ENCODE measurements at regions not wholly inside any gene's neighbourhood (a gene's known extent, or its start where the extent isn't known, plus 50 kb on each side); places are given as distances from the start of the nearest gene placed in this dataset.

DNA sequence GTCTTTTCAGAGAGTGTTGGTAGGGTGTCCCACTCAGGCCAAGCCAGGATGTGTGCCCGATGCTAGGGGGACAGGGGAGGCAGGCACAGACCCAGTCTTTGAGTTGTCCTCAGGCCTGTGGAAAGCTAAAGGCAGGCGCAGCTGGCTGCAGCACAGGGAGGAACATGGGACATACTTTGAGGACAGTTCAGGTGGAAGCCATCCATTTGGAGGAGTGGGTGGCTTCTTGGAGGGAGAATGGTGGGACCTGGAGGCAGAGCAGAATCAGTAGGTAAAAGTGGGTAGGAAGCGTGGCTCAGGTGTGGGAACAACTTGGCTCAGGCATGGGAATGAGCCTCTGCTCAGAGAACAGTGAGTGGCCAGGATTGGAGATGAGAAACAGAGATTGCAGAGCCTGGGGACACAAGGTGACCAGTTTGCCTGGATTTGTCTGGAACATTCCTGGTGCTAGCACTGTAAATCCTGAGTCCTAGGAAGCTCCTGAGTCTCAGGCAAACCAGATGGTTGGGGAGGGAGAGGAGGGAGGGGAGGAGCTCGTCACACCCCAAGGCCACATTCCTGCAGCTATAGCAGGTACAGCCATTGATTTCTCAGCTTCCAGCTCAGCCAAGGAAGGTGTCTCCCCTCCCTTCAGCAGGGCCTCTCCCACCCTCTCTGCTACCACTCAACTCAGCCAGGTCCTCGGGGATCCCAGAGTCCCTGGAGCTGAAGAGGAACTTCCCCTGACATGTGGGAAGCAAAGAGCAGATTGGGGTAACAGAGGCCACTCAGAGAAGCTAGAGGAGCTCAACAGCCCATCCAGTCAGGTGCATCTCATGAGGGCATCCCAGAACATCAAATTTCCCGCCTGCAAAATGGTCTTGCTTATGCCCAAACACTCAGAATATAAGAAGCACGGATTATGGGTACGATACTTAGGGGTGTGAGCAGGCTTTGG lies 65.2 kb upstream of the TINAGL1 start:
- no peak for TF ChIP-seq EP300 (IDR thresholded peaks at IDR 0.05; ENCODE audit: borderline replicate concordance in 1 of 2, low read depth in 1 of 2, low read length in 1 of 2)
- TF ChIP-seq, protein P1, sequence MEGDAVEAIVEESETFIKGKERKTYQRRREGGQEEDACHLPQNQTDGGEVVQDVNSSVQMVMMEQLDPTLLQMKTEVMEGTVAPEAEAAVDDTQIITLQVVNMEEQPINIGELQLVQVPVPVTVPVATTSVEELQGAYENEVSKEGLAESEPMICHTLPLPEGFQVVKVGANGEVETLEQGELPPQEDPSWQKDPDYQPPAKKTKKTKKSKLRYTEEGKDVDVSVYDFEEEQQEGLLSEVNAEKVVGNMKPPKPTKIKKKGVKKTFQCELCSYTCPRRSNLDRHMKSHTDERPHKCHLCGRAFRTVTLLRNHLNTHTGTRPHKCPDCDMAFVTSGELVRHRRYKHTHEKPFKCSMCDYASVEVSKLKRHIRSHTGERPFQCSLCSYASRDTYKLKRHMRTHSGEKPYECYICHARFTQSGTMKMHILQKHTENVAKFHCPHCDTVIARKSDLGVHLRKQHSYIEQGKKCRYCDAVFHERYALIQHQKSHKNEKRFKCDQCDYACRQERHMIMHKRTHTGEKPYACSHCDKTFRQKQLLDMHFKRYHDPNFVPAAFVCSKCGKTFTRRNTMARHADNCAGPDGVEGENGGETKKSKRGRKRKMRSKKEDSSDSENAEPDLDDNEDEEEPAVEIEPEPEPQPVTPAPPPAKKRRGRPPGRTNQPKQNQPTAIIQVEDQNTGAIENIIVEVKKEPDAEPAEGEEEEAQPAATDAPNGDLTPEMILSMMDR (IDR thresholded peaks at IDR 0.05) = no peak
- no peak for TF ChIP-seq EZH2phosphoT487 (IDR thresholded peaks at IDR 0.05; ENCODE audit: borderline replicate concordance, low read depth)
- TF ChIP-seq RCOR1 (IDR thresholded peaks at IDR 0.05; ENCODE audit: low read length) = no peak
- no peak for TF ChIP-seq POLR2AphosphoS5 (IDR thresholded peaks at IDR 0.05; ENCODE audit: low read depth, low read length)
- TF ChIP-seq SIN3A (IDR thresholded peaks at IDR 0.05; ENCODE audit: borderline replicate concordance, low read depth, low read length) = no peak

All from SK-N-SH (cell line).